ENCODE measurements at regions not wholly inside any gene's neighbourhood (a gene's known extent, or its start where the extent isn't known, plus 50 kb on each side); places are given as distances from the start of the nearest gene placed in this dataset.

- ChIA-PET POLR2A (no interaction called here), CTCF (interaction anchor here (0.5 kb wide), 1 partner anchor 1182 kb away, joined by 3 read pairs; no protein-coding TSS in a partner anchor)
- no peak for TF ChIP-seq ZNF423 (CRISPR knock-in tag; IDR thresholded peaks at IDR 0.05)
- no peak for TF ChIP-seq ERG (CRISPR knock-in tag; IDR thresholded peaks at IDR 0.05)
- TF ChIP-seq NFATC4 (CRISPR knock-in tag; IDR thresholded peaks at IDR 0.05), result no peak
- TF ChIP-seq IRF1 (CRISPR knock-in tag; IDR thresholded peaks at IDR 0.05), result no peak
- no peak for TF ChIP-seq ZNF232 (CRISPR knock-in tag; IDR thresholded peaks at IDR 0.05)
- no peak for TF ChIP-seq ESRRA (CRISPR knock-in tag; IDR thresholded peaks at IDR 0.05; ENCODE audit: borderline replicate concordance)
- no peak for TF ChIP-seq ZNF396 (CRISPR knock-in tag; IDR thresholded peaks at IDR 0.05; ENCODE audit: borderline replicate concordance)
- no peak for TF ChIP-seq MLX (CRISPR knock-in tag; IDR thresholded peaks at IDR 0.05)
- no peak for TF ChIP-seq TEAD4 (CRISPR knock-in tag; IDR thresholded peaks at IDR 0.05)
- TF ChIP-seq GTF2I (CRISPR knock-in tag; conservative IDR thresholded peaks at IDR 0.05), result no peak
- no peak for TF ChIP-seq RELA (CRISPR knock-in tag; IDR thresholded peaks at IDR 0.05; ENCODE audit: borderline replicate concordance)
- TF ChIP-seq FOXK1 (CRISPR knock-in tag; IDR thresholded peaks at IDR 0.05), result no peak
- Mint-ChIP-seq H3K27ac (no peak overlapping the region), H3K9me3 (no peaks in the 10 kb centered on the region), H3K36me3 (no peaks in the 10 kb centered on the region), H3K27me3 (ENCODE audit: low read depth) (no peaks in the 10 kb centered on the region), H3K4me1 (peaks cover 3% of the 10 kb centered on the region; the same call in 1 of the 2 replicates), H3K4me3 (no peak overlapping the region)
- DNase-seq (ENCODE audit: low spot score) (no peak), ATAC-seq (no peak)
These were observed 205.8 kb downstream of the SPTSSA start for GRCh38 chr14:34256223-34256622.

GRCh38 chr14:34254571-34254970 is 207.5 kb downstream of the SPTSSA start:
- no peak for DNase-seq (ENCODE audit: low spot score)
- H3K4me1 Mint-ChIP-seq, result peaks cover 3% of the 10 kb centered on the region; the same call in 1 of the 2 replicates
- H3K27me3 Mint-ChIP-seq (ENCODE audit: low read depth), result no peaks in the 10 kb centered on the region
- H3K36me3 Mint-ChIP-seq, result no peaks in the 10 kb centered on the region
- H3K9me3 Mint-ChIP-seq, result no peaks in the 10 kb centered on the region
- TF ChIP-seq EMX1 (CRISPR knock-in tag; IDR thresholded peaks at IDR 0.05), result no peak
- no peak for TF ChIP-seq GTF2I (CRISPR knock-in tag; conservative IDR thresholded peaks at IDR 0.05)
- no peak for TF ChIP-seq ESRRA (CRISPR knock-in tag; IDR thresholded peaks at IDR 0.05; ENCODE audit: borderline replicate concordance)
- TF ChIP-seq IRF2 (CRISPR knock-in tag; IDR thresholded peaks at IDR 0.05; ENCODE audit: borderline replicate concordance, low read depth), result no peak
- no peak for TF ChIP-seq TEAD4 (CRISPR knock-in tag; IDR thresholded peaks at IDR 0.05)
- TF ChIP-seq ZNF671 (CRISPR knock-in tag; IDR thresholded peaks at IDR 0.05), result no peak
- TF ChIP-seq ZNF219 (CRISPR knock-in tag; IDR thresholded peaks at IDR 0.05; ENCODE audit: borderline replicate concordance), result no peak
- no peak for TF ChIP-seq CREM (CRISPR knock-in tag; IDR thresholded peaks at IDR 0.05)
- no peak for TF ChIP-seq SMAD3 (CRISPR knock-in tag; IDR thresholded peaks at IDR 0.05; ENCODE audit: borderline replicate concordance)
- TF ChIP-seq SOX15 (CRISPR knock-in tag; IDR thresholded peaks at IDR 0.05), result no peak
- no peak overlapping the region for H3K4me3 Mint-ChIP-seq
- ChIA-PET CTCF (no interaction called here), POLR2A (no interaction called here)
- no peak for ATAC-seq
- H3K27ac Mint-ChIP-seq, result no peak overlapping the region

GRCh38 chr14:34254031-34254430 is 208.0 kb downstream of the SPTSSA start:
- no peak overlapping the region for H3K4me3 Mint-ChIP-seq
- ChIA-PET POLR2A (no interaction called here), CTCF (no interaction called here)

More at GRCh38 chr14:34254031-34254430, 208.0 kb downstream of the SPTSSA start:
- Mint-ChIP-seq H3K4me1 (peaks cover 3% of the 10 kb centered on the region; the same call in 1 of the 2 replicates), H3K27me3 (ENCODE audit: low read depth) (no peaks in the 10 kb centered on the region), H3K36me3 (no peaks in the 10 kb centered on the region), H3K27ac (no peak overlapping the region), H3K9me3 (no peaks in the 10 kb centered on the region)
- TF ChIP-seq IRF1 (CRISPR knock-in tag; IDR thresholded peaks at IDR 0.05) (no peak), NR3C1 (CRISPR knock-in tag; conservative IDR thresholded peaks at IDR 0.05; ENCODE audit: low read depth) (no peak), SOX15 (CRISPR knock-in tag; IDR thresholded peaks at IDR 0.05) (no peak), ESRRA (CRISPR knock-in tag; IDR thresholded peaks at IDR 0.05; ENCODE audit: borderline replicate concordance) (no peak), NFE2L1 (CRISPR knock-in tag; IDR thresholded peaks at IDR 0.05) (no peak), CREB1 (CRISPR knock-in tag; IDR thresholded peaks at IDR 0.05) (no peak), FOXP4 (CRISPR knock-in tag; IDR thresholded peaks at IDR 0.05) (no peak)
- ATAC-seq (no peak), DNase-seq (ENCODE audit: low spot score) (no peak)
